ENCODE measurements at regions not wholly inside any gene's neighbourhood (a gene's known extent, or its start where the extent isn't known, plus 50 kb on each side); places are given as distances from the start of the nearest gene placed in this dataset.

- TF ChIP-seq CTCF (IDR thresholded peaks at IDR 0.05; ENCODE audit: insufficient read depth, low read depth, low read length) (no peak), EZH2 (IDR thresholded peaks at IDR 0.05; ENCODE audit: insufficient read depth, low read length) (no peak)
Measured at GRCh38 chr2:41187376-41188122, 735.7 kb upstream of the SLC8A1 start.

Measured in astrocyte (in vitro differentiated cells and primary cell).